PFSK-1 (cell line): ENCODE measurements at regions not wholly inside any gene's neighbourhood (a gene's known extent, or its start where the extent isn't known, plus 50 kb on each side); places are given as distances from the start of the nearest gene placed in this dataset.

Source experiments
- POLR2AphosphoS5 ChIP-seq: IDR thresholded peaks from 2 replicates; pipeline ENCODE4 v1.6.1; 2012; ENCODE audit warnings: low read depth, mild to moderate bottlenecking, control low read depth, low read length, moderate library complexity
- SIN3A ChIP-seq: IDR thresholded peaks from 2 replicates; pipeline ENCODE4 v1.6.1; 2012; ENCODE audit warnings: mild to moderate bottlenecking, low read length, moderate library complexity, borderline replicate concordance; ENCODE audit not compliant: insufficient read depth
- TF ChIP-seq, protein P1 (sequence below), 2 experiments: IDR thresholded peaks; 2 replicates each; pipeline versions ENCODE4 v1.6.1 to v1.8.0; 2011 to 2012; ENCODE audit warnings: low read depth in 2 of 2, low read length in 2 of 2, control low read depth in 1 of 2, inconsistent platforms in 1 of 2, mild to moderate bottlenecking in 1 of 2, moderate library complexity in 1 of 2; ENCODE audit not compliant: insufficient read depth in 1 of 2

DNA sequence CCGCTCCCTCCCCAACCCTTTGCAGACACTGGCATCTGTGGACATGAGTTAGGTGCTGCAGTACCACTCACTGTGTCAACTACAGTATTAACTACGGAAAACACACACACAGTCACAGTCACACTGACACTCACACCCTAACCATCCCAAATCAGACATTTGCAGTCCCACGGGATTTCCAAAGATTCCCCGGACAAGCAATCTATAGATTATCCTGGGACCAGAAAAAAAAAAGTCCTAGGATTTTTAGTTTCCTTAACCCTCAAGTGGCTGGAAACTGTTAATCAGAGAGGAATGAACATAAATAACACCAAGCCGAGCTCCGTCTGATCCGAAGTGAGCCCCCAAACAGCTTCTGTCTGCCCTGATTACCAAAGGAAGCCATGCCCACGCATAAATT, 81.9 kb upstream of the DHRSX start:
- TF ChIP-seq SIN3A (no peak), POLR2AphosphoS5 (no peak)
- TF ChIP-seq, protein P1, sequence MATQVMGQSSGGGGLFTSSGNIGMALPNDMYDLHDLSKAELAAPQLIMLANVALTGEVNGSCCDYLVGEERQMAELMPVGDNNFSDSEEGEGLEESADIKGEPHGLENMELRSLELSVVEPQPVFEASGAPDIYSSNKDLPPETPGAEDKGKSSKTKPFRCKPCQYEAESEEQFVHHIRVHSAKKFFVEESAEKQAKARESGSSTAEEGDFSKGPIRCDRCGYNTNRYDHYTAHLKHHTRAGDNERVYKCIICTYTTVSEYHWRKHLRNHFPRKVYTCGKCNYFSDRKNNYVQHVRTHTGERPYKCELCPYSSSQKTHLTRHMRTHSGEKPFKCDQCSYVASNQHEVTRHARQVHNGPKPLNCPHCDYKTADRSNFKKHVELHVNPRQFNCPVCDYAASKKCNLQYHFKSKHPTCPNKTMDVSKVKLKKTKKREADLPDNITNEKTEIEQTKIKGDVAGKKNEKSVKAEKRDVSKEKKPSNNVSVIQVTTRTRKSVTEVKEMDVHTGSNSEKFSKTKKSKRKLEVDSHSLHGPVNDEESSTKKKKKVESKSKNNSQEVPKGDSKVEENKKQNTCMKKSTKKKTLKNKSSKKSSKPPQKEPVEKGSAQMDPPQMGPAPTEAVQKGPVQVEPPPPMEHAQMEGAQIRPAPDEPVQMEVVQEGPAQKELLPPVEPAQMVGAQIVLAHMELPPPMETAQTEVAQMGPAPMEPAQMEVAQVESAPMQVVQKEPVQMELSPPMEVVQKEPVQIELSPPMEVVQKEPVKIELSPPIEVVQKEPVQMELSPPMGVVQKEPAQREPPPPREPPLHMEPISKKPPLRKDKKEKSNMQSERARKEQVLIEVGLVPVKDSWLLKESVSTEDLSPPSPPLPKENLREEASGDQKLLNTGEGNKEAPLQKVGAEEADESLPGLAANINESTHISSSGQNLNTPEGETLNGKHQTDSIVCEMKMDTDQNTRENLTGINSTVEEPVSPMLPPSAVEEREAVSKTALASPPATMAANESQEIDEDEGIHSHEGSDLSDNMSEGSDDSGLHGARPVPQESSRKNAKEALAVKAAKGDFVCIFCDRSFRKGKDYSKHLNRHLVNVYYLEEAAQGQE (IDR thresholded peaks at IDR 0.05; ENCODE audit: insufficient read depth in 1 of 2, low read depth in 2 of 2, low read length in 2 of 2) = no peak
